ENCODE measurements at regions not wholly inside any gene's neighbourhood (a gene's known extent, or its start where the extent isn't known, plus 50 kb on each side); places are given as distances from the start of the nearest gene placed in this dataset.

GRCh38 chr6:137723273-137724017 is 143.6 kb upstream of the TNFAIP3 start:
- H3K36me3 ChIP-seq = no peaks in the 10 kb centered on the region
- H3K27me3 ChIP-seq = no peaks in the 10 kb centered on the region
- 79% methylated on average over 4 of the region's 4 CpGs for WGBS
- no peak overlapping the region for H3K27ac ChIP-seq
- H3K9me3 ChIP-seq = no peaks in the 10 kb centered on the region
- TF ChIP-seq POLR2A (IDR thresholded peaks at IDR 0.05) (no peak), EP300 (IDR thresholded peaks at IDR 0.05) (no peak), POLR2AphosphoS5 (IDR thresholded peaks at IDR 0.05) (no peak), CTCF (IDR thresholded peaks at IDR 0.05) (no peak)
- H3K4me1 ChIP-seq = peaks cover 5% of the 10 kb centered on the region
- DNase-seq (ENCODE audit: low spot score in 2 of 2) = no peak
- H3K4me3 ChIP-seq = no peak overlapping the region

- TF ChIP-seq CTCF (IDR thresholded peaks at IDR 0.05) = no peak
- Histone ChIP-seq H3K4me3 (no peak overlapping the region), H3K9me3 (no peaks in the 10 kb centered on the region), H3K36me3 (no peaks in the 10 kb centered on the region), H3K27ac (no peak overlapping the region), H3K4me1 (peaks cover 11% of the 10 kb centered on the region), H3K27me3 (no peaks in the 10 kb centered on the region)
- WGBS = 91% methylated on average over 3 of the region's 3 CpGs
- DNase-seq (ENCODE audit: low spot score in 2 of 2) = no peak
These were observed 143.0 kb upstream of the TNFAIP3 start for GRCh38 chr6:137724018-137724403.

GRCh38 chr6:137724495-137725211 is 142.4 kb upstream of the TNFAIP3 start:
- no peaks in the 10 kb centered on the region for H3K9me3 ChIP-seq
- H3K4me1 ChIP-seq = peaks cover 17% of the 10 kb centered on the region
- H3K4me3 ChIP-seq = no peak overlapping the region
- 85% methylated on average over 9 of the region's 10 CpGs for WGBS
- no peak overlapping the region for H3K27ac ChIP-seq
- no peak for DNase-seq (ENCODE audit: low spot score in 2 of 2)
- TF ChIP-seq CTCF (IDR thresholded peaks at IDR 0.05) (no peak), EP300 (IDR thresholded peaks at IDR 0.05) (no peak), POLR2A (IDR thresholded peaks at IDR 0.05) (no peak), POLR2AphosphoS5 (IDR thresholded peaks at IDR 0.05) (no peak)
- H3K36me3 ChIP-seq = no peaks in the 10 kb centered on the region
- no peaks in the 10 kb centered on the region for H3K27me3 ChIP-seq

- WGBS = 98% methylated on average over 2 of the region's 2 CpGs
- TF ChIP-seq POLR2A (IDR thresholded peaks at IDR 0.05) (no peak), POLR2AphosphoS5 (IDR thresholded peaks at IDR 0.05) (no peak), CTCF (IDR thresholded peaks at IDR 0.05) (no peak), EP300 (IDR thresholded peaks at IDR 0.05) (no peak)
- peaks cover 19% of the 10 kb centered on the region for H3K4me1 ChIP-seq
These were observed 141.1 kb upstream of the TNFAIP3 start for GRCh38 chr6:137725949-137726348.

GRCh38 chr6:137726582-137726981 is 140.5 kb upstream of the TNFAIP3 start:
- no peaks in the 10 kb centered on the region for H3K9me3 ChIP-seq
- WGBS = 81% methylated on average over 1 of the region's 1 CpG
- TF ChIP-seq POLR2A (IDR thresholded peaks at IDR 0.05) (no peak), CTCF (IDR thresholded peaks at IDR 0.05) (no peak), POLR2AphosphoS5 (IDR thresholded peaks at IDR 0.05) (no peak), EP300 (IDR thresholded peaks at IDR 0.05) (no peak)
- DNase-seq (ENCODE audit: low spot score in 2 of 2) = no peak
- no peak overlapping the region for H3K27ac ChIP-seq
- H3K36me3 ChIP-seq = no peaks in the 10 kb centered on the region
- peaks cover 21% of the 10 kb centered on the region for H3K4me1 ChIP-seq
- no peaks in the 10 kb centered on the region for H3K27me3 ChIP-seq
- no peak overlapping the region for H3K4me3 ChIP-seq

More at GRCh38 chr6:137725949-137726348, 141.1 kb upstream of the TNFAIP3 start:
- DNase-seq (ENCODE audit: low spot score in 2 of 2) = no peak
- H3K9me3 ChIP-seq = no peaks in the 10 kb centered on the region
- H3K36me3 ChIP-seq = no peaks in the 10 kb centered on the region
- H3K27me3 ChIP-seq = no peaks in the 10 kb centered on the region
- no peak overlapping the region for H3K4me3 ChIP-seq
- no peak overlapping the region for H3K27ac ChIP-seq
